CD14-positive monocyte (primary cell): ENCODE measurements at regions not wholly inside any gene's neighbourhood (a gene's known extent, or its start where the extent isn't known, plus 50 kb on each side); places are given as distances from the start of the nearest gene placed in this dataset.

Source experiments
- DNase-seq, 3 donors: peaks; one replicate each; pipeline ENCODE4 v3.0.0-alpha.2; 2011 to 2022
- H2AFZ ChIP-seq: 2 replicates; pipeline ENCODE4 v1.6.0; 2012; ENCODE audit warnings: mild to moderate bottlenecking, low read depth, low read length, inconsistent platforms; ENCODE audit not compliant: insufficient read depth, poor library complexity, severe bottlenecking
- H3K27ac ChIP-seq, 2 donors: 1 replicate in 1 of 2; 2 replicates in 1 of 2; pipeline ENCODE4 v1.5.1; 2012 to 2013; ENCODE audit warnings: low read length in 2 of 2, control low read depth in 1 of 2, inconsistent platforms in 1 of 2, low read depth in 1 of 2, mild to moderate bottlenecking in 1 of 2
- H3K27me3 ChIP-seq, 2 donors: one replicate each; pipeline versions ENCODE4 v1.6.0 to v1.6.1; 2011 to 2013; ENCODE audit warnings: low read length in 2 of 2; ENCODE audit not compliant: control insufficient read depth in 2 of 2, insufficient read depth in 2 of 2
- H3K36me3 ChIP-seq, 2 donors: replicated peaks in 1 of 2; 1 replicate in 1 of 2; 2 replicates in 1 of 2; pipeline versions ENCODE4 v1.5.1 to v1.6.1; 2012 to 2013; ENCODE audit warnings: low read length in 2 of 2, control low read depth in 1 of 2, inconsistent platforms in 1 of 2, mild to moderate bottlenecking in 1 of 2; ENCODE audit not compliant: insufficient read depth in 2 of 2, control insufficient read depth in 1 of 2
- H3K4me1 ChIP-seq, 2 donors: 1 replicate in 1 of 2; 2 replicates in 1 of 2; pipeline versions ENCODE4 v1.5.1 to v1.6.1; 2012 to 2013; ENCODE audit warnings: low read length in 2 of 2, control low read depth in 1 of 2, inconsistent platforms in 1 of 2, mild to moderate bottlenecking in 1 of 2, moderate library complexity in 1 of 2; ENCODE audit not compliant: insufficient read depth in 2 of 2, control insufficient read depth in 1 of 2
- H3K4me2 ChIP-seq: replicated peaks from 2 replicates; pipeline ENCODE3; 2012; ENCODE audit warnings: low read length, moderate library complexity, mild to moderate bottlenecking; ENCODE audit not compliant: poor library complexity, severe bottlenecking; ENCODE audit errors: extremely low read depth
- H3K4me3 ChIP-seq, 3 experiments: fragments of 200-600 bp in 1 of 3; sonication (generic) in 1 of 3; replicated peaks in 1 of 3; 1 replicate in 2 of 3; 2 replicates in 1 of 3; pipeline ENCODE4 v1.5.1; 2011 to 2013; ENCODE audit warnings: low read length in 3 of 3, mild to moderate bottlenecking in 3 of 3, control low read depth in 2 of 3, low read depth in 2 of 3, inconsistent platforms in 1 of 3, moderate library complexity in 1 of 3
- H3K79me2 ChIP-seq: 2 replicates; pipeline ENCODE4 v1.6.0; 2012; ENCODE audit warnings: mild to moderate bottlenecking, control low read depth, inconsistent platforms, low read length, moderate library complexity; ENCODE audit not compliant: insufficient read depth
- H3K9ac ChIP-seq: 2 replicates; pipeline ENCODE4 v1.6.0; 2017; ENCODE audit warnings: low read length, mild to moderate bottlenecking; ENCODE audit not compliant: insufficient read depth, poor library complexity, severe bottlenecking
- H3K9me3 ChIP-seq, 2 donors: replicated peaks in 1 of 2; 1 replicate in 1 of 2; 2 replicates in 1 of 2; pipeline versions ENCODE4 v1.5.1 to v1.6.1; 2012 to 2013; ENCODE audit warnings: low read length in 2 of 2, control low read depth in 1 of 2; ENCODE audit not compliant: control insufficient read depth in 1 of 2, insufficient read depth in 1 of 2
- H4K20me1 ChIP-seq: 2 replicates; pipeline ENCODE4 v1.6.0; 2012; ENCODE audit warnings: mild to moderate bottlenecking, low read length, control low read depth, moderate library complexity; ENCODE audit not compliant: insufficient read depth
- H3K27ac Mint-ChIP-seq, 7 donors: one replicate each; pipeline ENCODE4 v1.8.0; 2020; ENCODE audit warnings: mild to moderate bottlenecking in 7 of 7, mixed read lengths in 7 of 7, moderate library complexity in 6 of 7, inconsistent platforms in 2 of 7
- H3K27me3 Mint-ChIP-seq, 3 donors: one replicate each; pipeline ENCODE4 v1.8.0; 2021 to 2022; ENCODE audit warnings: low read depth in 3 of 3, mild to moderate bottlenecking in 3 of 3, mixed read lengths in 3 of 3, moderate library complexity in 3 of 3, inconsistent platforms in 1 of 3
- H3K36me3 Mint-ChIP-seq, 2 donors: one replicate each; pipeline ENCODE4 v1.8.0; 2020; ENCODE audit warnings: mixed read lengths in 2 of 2, inconsistent platforms in 1 of 2, mild to moderate bottlenecking in 1 of 2
- H3K4me1 Mint-ChIP-seq: one replicate; pipeline ENCODE4 v1.8.0; 2020; ENCODE audit warnings: mild to moderate bottlenecking, mixed read lengths
- H3K4me3 Mint-ChIP-seq, 2 donors: one replicate each; pipeline ENCODE4 v1.8.0; 2020; ENCODE audit warnings: mild to moderate bottlenecking in 2 of 2, mixed read lengths in 2 of 2, moderate library complexity in 1 of 2
- H3K9me3 Mint-ChIP-seq, 7 donors: one replicate each; pipeline ENCODE4 v1.8.0; 2020 to 2022; ENCODE audit warnings: mixed read lengths in 7 of 7, mild to moderate bottlenecking in 6 of 7, moderate library complexity in 6 of 7, inconsistent platforms in 2 of 7
- CTCF ChIP-seq: fragments of 200-600 bp; IDR thresholded peaks from one replicate; pipeline ENCODE4 v1.8.0; 2022; ENCODE audit warnings: antibody characterized with exemption, mild to moderate bottlenecking
- WGBS: methylation state at CpG from one replicate; pipeline ENCODE4 v1.1.5; 2013; ENCODE audit warnings: missing lambda C conversion rate; ENCODE audit not compliant: insufficient coverage; 5-methylcytosine and 5-hydroxymethylcytosine counted together
- intact Hi-C, 2 donors: fragments of 100-400 bp; cut with micrococcal nuclease; formaldehyde crosslinking; loops; one replicate each; pipeline versions ENCODE4 v1.15.0 to v1.15.1; 2023

- H3K9ac ChIP-seq: no peak overlapping the region
- H3K9me3 ChIP-seq: no peaks in the 10 kb centered on the region
- Mint-ChIP-seq H3K4me3 (no peak overlapping the region), H3K9me3 (peaks cover 0 to 3% (median 0%) of the 10 kb centered on the region in 7 donors), H3K27ac (no peak overlapping the region), H3K36me3 (no peaks in the 10 kb centered on the region), H3K4me1 (no peaks in the 10 kb centered on the region), H3K27me3 (peaks cover 0 to 2% (median 1%) of the 10 kb centered on the region in 3 donors)
- DNase-seq: no peak
- no peaks in the 10 kb centered on the region for H3K4me1 ChIP-seq
- no peaks in the 10 kb centered on the region for H3K27me3 ChIP-seq
- intact Hi-C loops: loop anchor here (10.0 kb wide), 3 partner anchors 345 to 645 kb away; partner anchors contain the start of gene THBD (in 1 of the 2)
- H3K79me2 ChIP-seq: no peaks in the 10 kb centered on the region
- no peak overlapping the region for H3K27ac ChIP-seq
- H3K4me3 ChIP-seq: no peak overlapping the region
- no peak overlapping the region for H3K4me2 ChIP-seq
- H2AFZ ChIP-seq: no peak overlapping the region
- H4K20me1 ChIP-seq: no peaks in the 10 kb centered on the region
- 84% methylated on average over 3 of the region's 3 CpGs for WGBS
- no peak for TF ChIP-seq CTCF
- H3K36me3 ChIP-seq: no peaks in the 10 kb centered on the region
Measured at GRCh38 chr20:22699396-22699795, 115.0 kb upstream of the FOXA2 start.

GRCh38 chr20:22700367-22700766 is 116.0 kb upstream of the FOXA2 start:
- Histone ChIP-seq H3K79me2 (no peaks in the 10 kb centered on the region), H3K36me3 (no peaks in the 10 kb centered on the region), H3K4me1 (no peaks in the 10 kb centered on the region), H3K4me3 (no peak overlapping the region), H3K27ac (no peak overlapping the region), H3K9me3 (no peaks in the 10 kb centered on the region), H4K20me1 (no peaks in the 10 kb centered on the region), H2AFZ (no peak overlapping the region), H3K27me3 (no peaks in the 10 kb centered on the region), H3K9ac (no peak overlapping the region), H3K4me2 (no peak overlapping the region)
- H3K4me3 Mint-ChIP-seq: no peak overlapping the region
- no peak for TF ChIP-seq CTCF
- H3K36me3 Mint-ChIP-seq: no peaks in the 10 kb centered on the region
- H3K27me3 Mint-ChIP-seq: peaks cover 1 to 3% (median 2%) of the 10 kb centered on the region in 3 donors
- H3K27ac Mint-ChIP-seq: no peak overlapping the region
- WGBS: no CpG with 5 or more reads among the region's 1 CpG
- H3K4me1 Mint-ChIP-seq: no peaks in the 10 kb centered on the region
- no peak for DNase-seq
- intact Hi-C loops: no loop called here
- peaks cover 0 to 5% (median 2%) of the 10 kb centered on the region in 7 donors for H3K9me3 Mint-ChIP-seq
